ENCODE measurements at regions not wholly inside any gene's neighbourhood (a gene's known extent, or its start where the extent isn't known, plus 50 kb on each side); places are given as distances from the start of the nearest gene placed in this dataset.

DNA sequence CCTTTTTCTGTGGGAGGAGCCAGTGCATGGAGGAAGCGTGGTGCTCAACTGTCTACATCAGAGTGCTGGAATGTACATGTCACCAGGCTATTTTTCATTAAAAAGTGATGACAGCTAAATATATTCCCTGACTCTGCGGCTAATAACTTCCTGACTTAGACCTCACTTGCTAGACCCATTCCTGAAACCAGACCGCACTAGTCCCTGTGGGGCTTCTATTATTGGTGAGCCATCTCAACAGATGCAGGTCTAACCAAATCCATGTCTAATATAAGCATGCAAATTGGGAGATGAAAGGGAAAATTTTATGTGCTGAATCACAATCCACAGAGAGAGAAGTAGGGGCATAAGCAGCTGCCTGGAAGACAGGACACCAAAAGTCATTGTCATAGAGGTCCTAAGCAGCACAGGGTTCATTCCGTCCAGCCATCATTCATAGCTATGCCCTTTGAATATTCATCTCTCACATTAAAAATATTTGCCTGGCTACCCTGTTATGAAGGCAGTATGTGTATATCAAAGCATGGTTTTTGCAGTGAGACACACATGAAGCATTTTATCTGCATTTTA is 110.9 kb upstream of the BLID start:
- DNase-seq (ENCODE audit: low read depth in 1 of 2, low spot score in 1 of 2), result no peak
- POLR2A ChIA-PET, result no interaction called here
- Histone ChIP-seq H3K4me3 (no peak overlapping the region), H3K9me3 (no peaks in the 10 kb centered on the region), H3K4me2 (no peak overlapping the region), H3K27ac (no peak overlapping the region), H3K4me1 (no peaks in the 10 kb centered on the region)
- ATAC-seq, result no peak
- no peak for FAIRE-seq
- WGBS (ENCODE audit: missing lambda C conversion rate), result 52% methylated on average over 4 of the region's 4 CpGs
- CTCF ChIA-PET, result interaction anchor here (0.6 to 2.3 kb wide), 2 partner anchors 279 to 1040 kb away, joined by 5 to 6 read pairs; no protein-coding TSS in a partner anchor
- TF ChIP-seq FOSB (CRISPR knock-in tag; IDR thresholded peaks at IDR 0.05), result no peak
- no peak for TF ChIP-seq EHF (CRISPR knock-in tag; IDR thresholded peaks at IDR 0.05)
- no peak for TF ChIP-seq GATA3 (IDR thresholded peaks at IDR 0.05; ENCODE audit: borderline replicate concordance)
- no peak for TF ChIP-seq CHD2 (IDR thresholded peaks at IDR 0.05; ENCODE audit: low read length, partially characterized antibody)
- TF ChIP-seq MAFK (IDR thresholded peaks at IDR 0.05; ENCODE audit: partially characterized antibody), result no peak
- TF ChIP-seq BHLHE40 (IDR thresholded peaks at IDR 0.05; ENCODE audit: low read depth, low read length), result no peak
- TF ChIP-seq CHD4 (IDR thresholded peaks at IDR 0.05; ENCODE audit: borderline replicate concordance), result no peak
- TF ChIP-seq, protein P1, sequence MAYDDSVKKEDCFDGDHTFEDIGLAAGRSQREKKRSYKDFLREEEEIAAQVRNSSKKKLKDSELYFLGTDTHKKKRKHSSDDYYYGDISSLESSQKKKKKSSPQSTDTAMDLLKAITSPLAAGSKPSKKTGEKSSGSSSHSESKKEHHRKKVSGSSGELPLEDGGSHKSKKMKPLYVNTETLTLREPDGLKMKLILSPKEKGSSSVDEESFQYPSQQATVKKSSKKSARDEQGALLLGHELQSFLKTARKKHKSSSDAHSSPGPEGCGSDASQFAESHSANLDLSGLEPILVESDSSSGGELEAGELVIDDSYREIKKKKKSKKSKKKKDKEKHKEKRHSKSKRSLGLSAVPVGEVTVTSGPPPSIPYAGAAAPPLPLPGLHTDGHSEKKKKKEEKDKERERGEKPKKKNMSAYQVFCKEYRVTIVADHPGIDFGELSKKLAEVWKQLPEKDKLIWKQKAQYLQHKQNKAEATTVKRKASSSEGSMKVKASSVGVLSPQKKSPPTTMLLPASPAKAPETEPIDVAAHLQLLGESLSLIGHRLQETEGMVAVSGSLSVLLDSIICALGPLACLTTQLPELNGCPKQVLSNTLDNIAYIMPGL (CRISPR knock-in tag; IDR thresholded peaks at IDR 0.05; ENCODE audit: borderline replicate concordance), result no peak
- no peak for TF ChIP-seq HOXB5 (CRISPR knock-in tag; IDR thresholded peaks at IDR 0.05)
- TF ChIP-seq, protein P2, sequence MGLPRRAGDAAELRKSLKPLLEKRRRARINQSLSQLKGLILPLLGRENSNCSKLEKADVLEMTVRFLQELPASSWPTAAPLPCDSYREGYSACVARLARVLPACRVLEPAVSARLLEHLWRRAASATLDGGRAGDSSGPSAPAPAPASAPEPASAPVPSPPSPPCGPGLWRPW (IDR thresholded peaks at IDR 0.05), result no peak

DNA sequence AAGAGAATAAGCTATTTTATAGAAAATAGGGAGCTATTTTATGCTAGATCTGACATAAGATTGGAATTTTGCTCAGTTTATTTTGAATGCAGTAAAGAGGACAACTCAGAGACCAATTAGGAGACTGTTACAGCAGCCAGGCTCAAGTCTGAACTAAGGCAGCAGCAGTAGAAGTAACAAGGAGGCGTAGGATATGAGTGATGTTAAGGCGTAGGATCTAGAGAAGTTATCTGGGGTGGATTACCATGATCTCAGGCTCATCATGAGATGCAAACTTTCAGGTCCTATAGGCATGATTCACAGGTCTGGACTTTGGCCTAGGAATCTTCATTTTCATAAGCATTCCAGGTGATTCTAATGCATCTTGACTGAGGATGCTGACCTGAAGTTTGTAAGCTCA is 108.9 kb upstream of the BLID start:
- no peak for DNase-seq (ENCODE audit: low read depth in 1 of 2, low spot score in 1 of 2)
- Histone ChIP-seq H3K4me1 (no peaks in the 10 kb centered on the region), H3K4me2 (no peak overlapping the region), H3K27ac (no peak overlapping the region), H3K9me3 (no peaks in the 10 kb centered on the region), H3K4me3 (no peak overlapping the region)
- TF ChIP-seq HDAC2 (IDR thresholded peaks at IDR 0.05) (no peak), MAZ (IDR thresholded peaks at IDR 0.05; ENCODE audit: borderline replicate concordance, low read depth, low read length) (no peak), ESRRA (IDR thresholded peaks at IDR 0.05; ENCODE audit: borderline replicate concordance, low read length) (no peak), ZC3H11A (IDR thresholded peaks at IDR 0.05) (no peak), GATA3 (IDR thresholded peaks at IDR 0.05; ENCODE audit: borderline replicate concordance) (no peak), SMC3 (IDR thresholded peaks at IDR 0.05) (no peak), HOXB5 (CRISPR knock-in tag; IDR thresholded peaks at IDR 0.05) (no peak)
- TF ChIP-seq, protein P3, sequence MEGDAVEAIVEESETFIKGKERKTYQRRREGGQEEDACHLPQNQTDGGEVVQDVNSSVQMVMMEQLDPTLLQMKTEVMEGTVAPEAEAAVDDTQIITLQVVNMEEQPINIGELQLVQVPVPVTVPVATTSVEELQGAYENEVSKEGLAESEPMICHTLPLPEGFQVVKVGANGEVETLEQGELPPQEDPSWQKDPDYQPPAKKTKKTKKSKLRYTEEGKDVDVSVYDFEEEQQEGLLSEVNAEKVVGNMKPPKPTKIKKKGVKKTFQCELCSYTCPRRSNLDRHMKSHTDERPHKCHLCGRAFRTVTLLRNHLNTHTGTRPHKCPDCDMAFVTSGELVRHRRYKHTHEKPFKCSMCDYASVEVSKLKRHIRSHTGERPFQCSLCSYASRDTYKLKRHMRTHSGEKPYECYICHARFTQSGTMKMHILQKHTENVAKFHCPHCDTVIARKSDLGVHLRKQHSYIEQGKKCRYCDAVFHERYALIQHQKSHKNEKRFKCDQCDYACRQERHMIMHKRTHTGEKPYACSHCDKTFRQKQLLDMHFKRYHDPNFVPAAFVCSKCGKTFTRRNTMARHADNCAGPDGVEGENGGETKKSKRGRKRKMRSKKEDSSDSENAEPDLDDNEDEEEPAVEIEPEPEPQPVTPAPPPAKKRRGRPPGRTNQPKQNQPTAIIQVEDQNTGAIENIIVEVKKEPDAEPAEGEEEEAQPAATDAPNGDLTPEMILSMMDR (IDR thresholded peaks at IDR 0.05), result no peak
- CTCF ChIA-PET, result interaction anchor here (0.5 to 1.5 kb wide), 3 partner anchors 9 to 693 kb away, joined by 3 to 11 read pairs (median 4); no protein-coding TSS in a partner anchor
- ATAC-seq, result no peak
- POLR2A ChIA-PET, result no interaction called here
- FAIRE-seq, result no peak
- WGBS (ENCODE audit: missing lambda C conversion rate), result 91% methylated on average over 2 of the region's 2 CpGs

DNA sequence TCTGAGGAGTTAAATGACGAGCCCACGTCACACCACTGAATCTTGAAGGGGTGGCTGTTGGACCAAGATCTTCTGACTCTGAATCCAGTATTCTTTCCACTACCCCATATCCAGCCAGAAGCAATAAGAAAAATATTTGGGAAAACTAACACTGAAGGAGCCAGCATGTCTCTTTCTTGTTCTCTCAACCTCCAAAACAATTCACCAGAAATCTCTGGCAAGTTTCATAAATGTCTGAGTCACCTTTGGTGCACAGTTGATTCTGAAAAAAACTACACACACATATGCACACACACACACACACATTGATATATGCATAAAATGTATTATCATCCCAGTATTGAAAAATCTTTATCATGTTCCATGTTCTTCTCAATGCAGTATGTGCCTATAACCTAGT is 104.3 kb upstream of the BLID start:
- H3K9me3 ChIP-seq, result no peaks in the 10 kb centered on the region

More for the DNA sequence above, 104.3 kb upstream of the BLID start:
- no peak overlapping the region for H3K4me2 ChIP-seq
- WGBS (ENCODE audit: missing lambda C conversion rate), result 89% methylated on average over 2 of the region's 2 CpGs
- H3K27ac ChIP-seq, result no peak overlapping the region
- FAIRE-seq (no peak), DNase-seq (ENCODE audit: low read depth in 1 of 2, low spot score in 1 of 2) (no peak), ATAC-seq (no peak)
- peaks cover 7% of the 10 kb centered on the region for H3K4me1 ChIP-seq
- POLR2A ChIA-PET, result no interaction called here
- CTCF ChIA-PET, result interaction anchor here (0.9 to 1.0 kb wide), 2 partner anchors 14 to 286 kb away, joined by 3 read pairs; no protein-coding TSS in a partner anchor
- no peak overlapping the region for H3K4me3 ChIP-seq
- TF ChIP-seq NPAS2 (CRISPR knock-in tag; IDR thresholded peaks at IDR 0.05; ENCODE audit: borderline replicate concordance) (no peak), RARB (CRISPR knock-in tag; IDR thresholded peaks at IDR 0.05) (no peak), ZC3H11A (IDR thresholded peaks at IDR 0.05) (no peak), TP53 (CRISPR knock-in tag; IDR thresholded peaks at IDR 0.05) (no peak), HOXA7 (CRISPR knock-in tag; IDR thresholded peaks at IDR 0.05) (no peak), RFX5 (IDR thresholded peaks at IDR 0.05) (no peak), CBX2 (IDR thresholded peaks at IDR 0.05; ENCODE audit: borderline replicate concordance, low read depth) (no peak), RAD21 (conservative IDR thresholded peaks at IDR 0.05 in 1 of 2, IDR thresholded peaks at IDR 0.05 in 1 of 2) (no peak), TFCP2L1 (CRISPR knock-in tag; IDR thresholded peaks at IDR 0.05) (no peak), EP300 (IDR thresholded peaks at IDR 0.05) (no peak), EHMT2 (IDR thresholded peaks at IDR 0.05; ENCODE audit: low read depth) (no peak), KDM1A (IDR thresholded peaks at IDR 0.05; ENCODE audit: low read depth) (no peak), HOXB13 (CRISPR knock-in tag; IDR thresholded peaks at IDR 0.05; ENCODE audit: low read depth) (no peak)
- TF ChIP-seq, protein P4, sequence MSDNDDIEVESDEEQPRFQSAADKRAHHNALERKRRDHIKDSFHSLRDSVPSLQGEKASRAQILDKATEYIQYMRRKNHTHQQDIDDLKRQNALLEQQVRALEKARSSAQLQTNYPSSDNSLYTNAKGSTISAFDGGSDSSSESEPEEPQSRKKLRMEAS (IDR thresholded peaks at IDR 0.05), result no peak
- TF ChIP-seq, protein P5, sequence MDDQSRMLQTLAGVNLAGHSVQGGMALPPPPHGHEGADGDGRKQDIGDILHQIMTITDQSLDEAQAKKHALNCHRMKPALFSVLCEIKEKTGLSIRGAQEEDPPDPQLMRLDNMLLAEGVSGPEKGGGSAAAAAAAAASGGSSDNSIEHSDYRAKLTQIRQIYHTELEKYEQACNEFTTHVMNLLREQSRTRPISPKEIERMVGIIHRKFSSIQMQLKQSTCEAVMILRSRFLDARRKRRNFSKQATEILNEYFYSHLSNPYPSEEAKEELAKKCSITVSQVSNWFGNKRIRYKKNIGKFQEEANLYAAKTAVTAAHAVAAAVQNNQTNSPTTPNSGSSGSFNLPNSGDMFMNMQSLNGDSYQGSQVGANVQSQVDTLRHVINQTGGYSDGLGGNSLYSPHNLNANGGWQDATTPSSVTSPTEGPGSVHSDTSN (IDR thresholded peaks at IDR 0.05), result no peak
- TF ChIP-seq, protein P2 (IDR thresholded peaks at IDR 0.05), result no peak

Measured in A549 (cell line).